HG03565 (cell line): ENCODE measurements at regions not wholly inside any gene's neighbourhood (a gene's known extent, or its start where the extent isn't known, plus 50 kb on each side); places are given as distances from the start of the nearest gene placed in this dataset.

Experiments used
- ATAC-seq: cut with Tn5 transposase; IDR thresholded peaks from one replicate; pipeline ENCODE4 v1.9.1; 2021; ENCODE audit warnings: mild to moderate bottlenecking, moderate library complexity; ENCODE audit not compliant: unreplicated experiment

DNA sequence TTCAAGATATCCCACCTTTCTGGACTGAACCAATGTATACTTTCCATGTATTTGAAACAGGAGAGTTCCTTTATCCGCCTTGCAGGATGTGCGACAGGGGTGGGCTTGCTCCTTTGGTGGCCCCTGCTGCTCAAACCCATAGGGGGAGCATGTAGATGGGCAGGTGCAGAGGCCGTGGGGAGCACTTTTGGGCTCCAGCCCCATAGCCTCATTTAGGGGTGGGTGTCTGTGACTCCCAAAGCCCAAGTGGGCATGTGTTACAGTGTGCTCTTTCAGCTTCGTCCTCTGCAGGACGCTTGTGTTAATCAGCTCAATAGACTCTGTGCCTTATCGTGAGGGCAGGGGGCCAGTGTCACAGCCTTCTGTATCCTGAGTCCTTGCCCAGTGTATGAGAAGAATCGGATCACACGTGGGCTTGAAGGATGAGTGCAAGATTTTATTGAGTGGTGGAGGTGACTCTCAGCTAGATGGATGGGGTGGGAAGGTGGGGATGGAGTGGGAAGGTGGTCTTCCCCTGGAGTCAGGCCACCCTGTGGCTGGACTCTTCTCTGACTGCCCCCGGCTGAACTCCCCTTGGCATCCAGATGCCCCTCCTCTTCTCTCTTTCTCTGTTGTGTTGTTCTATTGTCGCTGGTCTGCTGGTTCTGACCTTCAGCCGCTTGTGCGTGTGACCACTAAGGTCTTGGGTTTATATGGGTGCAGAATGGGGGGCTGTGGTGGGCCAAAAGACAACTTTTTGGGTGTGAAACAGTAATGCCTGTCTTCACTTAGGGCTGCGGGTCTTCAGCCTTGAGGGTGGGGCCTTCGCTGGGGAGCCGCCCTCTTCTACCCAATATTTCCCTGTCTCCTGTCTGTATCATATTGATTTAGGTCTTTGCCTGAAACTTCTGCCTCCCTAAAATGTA lies 262.2 kb downstream of the GLRX3 start:
- no peak for ATAC-seq

DNA sequence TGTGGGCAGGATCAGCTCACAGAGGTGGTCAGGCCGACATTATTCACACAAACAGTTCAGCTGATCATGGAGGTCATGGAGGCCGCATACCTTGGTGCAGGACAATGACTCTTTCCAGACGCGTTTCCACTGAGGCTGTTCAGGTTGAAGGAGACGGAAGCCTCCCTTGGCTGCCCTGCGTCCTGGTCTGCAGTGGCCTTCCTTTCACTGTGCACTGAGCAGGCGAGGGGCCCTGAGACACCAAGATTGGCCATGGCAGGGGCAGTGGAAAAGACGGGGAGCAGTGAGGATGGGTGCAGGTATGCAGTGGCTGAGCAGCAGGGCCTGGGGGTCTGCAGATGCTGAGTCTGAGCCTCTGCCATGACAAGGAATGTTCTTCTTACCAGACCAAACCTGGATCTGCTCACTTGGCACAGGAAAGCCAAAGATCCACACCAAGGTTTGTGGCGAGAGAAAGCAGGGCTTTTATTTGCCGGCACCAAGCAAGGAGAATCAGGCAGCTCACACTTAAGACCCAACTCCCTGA lies 263.3 kb downstream of the GLRX3 start:
- ATAC-seq, result no peak

DNA sequence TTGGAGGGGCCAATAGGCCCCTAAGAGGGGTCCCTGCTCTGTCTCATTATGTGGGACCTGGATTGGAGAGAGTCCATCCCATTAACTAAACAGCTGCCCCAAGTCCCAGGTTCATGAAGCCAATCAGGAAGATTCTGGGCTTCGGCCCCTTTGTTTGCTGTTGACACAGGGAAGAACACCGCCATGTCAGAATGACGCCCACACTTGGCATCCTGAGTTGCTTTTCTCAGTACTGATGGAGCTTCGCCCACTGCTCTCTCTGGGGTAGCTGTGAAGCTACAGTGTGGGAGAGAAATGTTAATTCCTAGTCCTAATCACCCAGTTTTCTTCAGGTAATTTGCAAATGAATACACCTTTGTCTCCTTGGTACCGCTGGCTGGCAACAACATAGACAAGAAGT lies 264.7 kb downstream of the GLRX3 start:
- no peak for ATAC-seq

DNA sequence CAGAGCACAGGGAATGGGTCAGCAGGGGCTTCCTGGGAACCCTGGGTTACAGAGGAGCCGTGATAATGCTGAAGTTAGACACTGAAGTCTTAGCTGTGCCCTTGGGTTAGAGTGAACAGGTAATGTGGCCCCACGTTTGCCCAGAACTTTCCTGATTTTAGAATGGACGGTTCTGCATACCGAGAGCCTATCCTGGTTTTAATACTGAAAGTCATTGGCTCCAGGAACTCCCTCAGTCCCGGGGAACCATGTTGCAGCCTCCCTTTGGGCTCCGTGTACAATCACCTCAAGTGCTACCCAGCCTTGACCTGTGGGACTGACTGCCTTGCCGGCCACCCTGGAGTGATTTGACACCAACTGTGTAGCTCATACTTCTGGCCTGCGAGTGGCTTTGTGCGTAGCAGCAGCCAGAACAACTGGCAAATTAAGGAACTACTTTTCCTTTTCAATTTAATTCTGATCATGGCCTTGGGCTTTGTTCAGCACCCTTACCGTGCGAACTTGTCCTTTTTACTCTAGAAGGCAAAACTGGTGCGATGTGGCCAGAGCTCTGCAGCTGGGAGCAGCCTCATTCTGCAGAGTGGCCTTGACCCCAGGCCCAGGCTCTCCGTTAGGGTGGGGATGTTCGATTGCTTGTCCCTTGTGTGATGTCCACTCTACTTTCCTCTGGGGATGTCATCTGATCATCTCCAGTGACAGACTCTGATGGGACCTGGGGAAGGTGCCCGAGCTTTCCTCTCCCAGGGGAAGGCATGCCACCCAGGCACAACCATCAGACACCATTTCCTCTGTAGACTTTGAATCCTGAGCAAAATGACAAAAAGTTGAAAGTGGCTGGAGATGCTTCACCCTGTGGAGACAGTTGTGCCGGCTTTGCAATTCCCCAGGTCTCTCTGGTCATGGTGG lies 265.9 kb downstream of the GLRX3 start:
- no peak for ATAC-seq

DNA sequence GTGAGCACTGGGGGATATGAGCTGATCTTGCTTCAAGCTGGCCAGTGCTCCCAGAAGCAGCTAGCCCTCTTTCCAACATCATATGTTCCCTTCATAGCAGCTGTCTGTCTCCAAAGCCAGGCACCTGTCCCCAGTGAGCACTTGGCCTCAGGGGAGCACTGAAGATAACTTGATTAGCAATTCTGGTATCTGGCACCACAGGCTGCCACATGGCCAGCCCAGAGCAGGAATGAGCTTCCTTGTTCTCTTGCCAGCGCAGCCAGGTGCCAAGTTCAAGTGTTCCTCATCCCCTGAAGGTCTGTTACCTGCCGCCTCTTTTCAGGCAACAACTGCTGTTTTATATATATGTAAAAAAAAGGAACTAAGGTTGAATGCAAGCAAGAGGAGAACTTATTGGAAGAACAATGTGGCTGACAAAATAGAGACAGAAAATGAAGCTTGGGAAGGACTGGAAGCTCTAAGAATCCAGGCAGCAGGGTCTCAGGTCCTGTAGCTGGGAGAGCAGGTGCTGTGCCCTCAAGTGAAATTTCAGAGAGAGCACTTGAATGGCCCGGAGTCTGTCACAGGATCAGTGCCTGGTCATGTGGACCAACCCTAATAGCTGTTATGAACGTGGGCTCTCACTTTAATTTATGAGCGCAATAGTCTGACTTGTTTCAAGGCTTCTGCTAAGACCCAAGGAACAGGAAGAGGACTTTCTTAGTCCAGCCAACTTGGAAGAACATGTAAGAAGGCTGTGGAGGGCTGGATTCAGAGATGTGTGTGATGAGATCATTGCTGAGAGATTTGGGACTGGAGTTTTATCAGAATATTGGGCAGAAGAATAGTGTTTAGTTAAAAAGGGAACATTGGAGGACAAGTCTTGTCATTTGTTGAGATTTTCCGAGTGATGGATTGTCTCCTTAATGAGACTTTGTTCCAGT lies 267.2 kb downstream of the GLRX3 start:
- no peak for ATAC-seq

DNA sequence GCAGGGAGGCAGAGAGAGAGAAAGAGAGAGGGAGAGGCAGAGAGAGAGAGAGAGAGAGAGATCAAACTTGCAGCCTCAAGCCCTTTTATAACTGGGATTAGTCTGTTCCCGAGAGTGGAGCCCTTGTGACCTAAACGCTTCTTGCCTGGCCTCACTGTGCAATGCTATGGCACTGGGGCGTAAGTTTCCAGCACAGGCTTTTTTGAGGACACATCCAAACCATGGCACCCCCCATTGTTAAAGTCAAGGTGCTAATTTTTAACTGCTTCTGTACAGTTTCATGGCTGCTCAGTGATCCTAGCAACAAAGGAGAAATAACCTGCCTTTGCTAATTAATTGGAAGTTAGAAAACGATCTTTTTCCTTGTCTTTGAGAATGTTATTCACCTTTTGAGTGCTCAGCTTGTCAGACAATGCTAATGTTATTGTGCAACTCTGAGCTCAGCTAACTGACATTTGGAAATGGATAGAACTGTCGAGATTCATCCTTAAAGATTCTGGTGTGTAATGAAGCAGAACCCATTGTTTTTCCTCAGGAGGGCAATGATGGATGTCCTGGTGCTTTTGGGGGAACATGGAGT lies 268.4 kb downstream of the GLRX3 start:
- ATAC-seq, result no peak

DNA sequence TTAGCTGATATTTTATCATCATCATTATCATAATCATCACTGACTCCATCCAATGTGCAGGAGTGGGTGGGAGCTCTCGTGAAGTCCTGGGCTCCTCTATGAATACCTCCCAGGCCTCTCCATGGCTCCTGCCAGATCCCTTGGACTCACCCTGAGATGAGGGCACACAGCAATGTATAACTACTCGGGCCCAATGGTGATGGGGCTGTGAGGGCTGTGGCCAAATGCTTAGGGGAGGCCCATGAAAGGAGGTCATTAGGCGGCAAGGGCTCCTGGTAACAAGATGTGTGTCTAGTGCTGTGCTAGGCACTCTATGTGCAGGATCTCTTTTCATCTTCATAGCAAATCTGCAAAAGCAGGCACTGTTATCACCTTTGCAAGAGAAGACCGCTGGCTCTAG lies 270.9 kb downstream of the GLRX3 start:
- ATAC-seq, result no peak

DNA sequence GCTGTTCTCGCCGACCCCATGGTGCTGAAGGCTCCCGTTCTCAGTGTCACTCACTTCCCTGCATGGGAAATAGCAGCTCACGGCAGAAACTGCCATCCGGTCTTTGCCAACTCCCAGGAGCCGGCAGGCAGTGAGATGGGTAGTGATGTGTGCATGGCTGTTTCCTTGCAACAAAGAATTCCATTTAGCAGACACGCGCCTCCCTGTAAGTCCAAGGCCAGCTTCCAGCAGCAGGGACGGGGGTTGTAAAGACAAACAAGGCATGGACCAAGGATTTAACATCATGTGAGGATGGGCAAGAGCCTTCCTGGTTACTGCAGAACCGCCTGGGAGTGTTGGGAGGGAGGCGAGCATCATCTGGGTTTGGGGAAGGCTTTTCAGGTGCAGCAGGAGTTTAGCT lies 273.1 kb downstream of the GLRX3 start:
- no peak for ATAC-seq

DNA sequence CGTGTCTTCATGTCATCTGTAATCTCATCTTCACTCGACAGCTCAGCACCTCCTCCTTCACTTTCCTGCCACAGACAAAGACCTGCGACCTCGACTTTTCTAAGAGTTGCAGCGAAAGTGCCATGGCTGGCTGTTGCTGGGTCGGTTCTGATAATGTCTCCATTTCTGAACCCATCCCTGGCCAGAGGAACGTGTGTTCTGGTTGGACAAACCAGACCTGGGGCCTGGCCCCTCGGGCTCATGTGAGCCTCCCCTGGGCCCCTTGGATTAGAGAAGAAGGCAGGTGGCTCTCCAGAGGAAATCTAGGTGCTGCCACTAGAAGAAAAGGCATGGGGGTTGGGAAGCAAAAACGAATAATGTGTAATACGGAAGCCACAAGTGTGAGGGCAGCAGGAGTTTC lies 273.7 kb downstream of the GLRX3 start:
- ATAC-seq, result no peak

DNA sequence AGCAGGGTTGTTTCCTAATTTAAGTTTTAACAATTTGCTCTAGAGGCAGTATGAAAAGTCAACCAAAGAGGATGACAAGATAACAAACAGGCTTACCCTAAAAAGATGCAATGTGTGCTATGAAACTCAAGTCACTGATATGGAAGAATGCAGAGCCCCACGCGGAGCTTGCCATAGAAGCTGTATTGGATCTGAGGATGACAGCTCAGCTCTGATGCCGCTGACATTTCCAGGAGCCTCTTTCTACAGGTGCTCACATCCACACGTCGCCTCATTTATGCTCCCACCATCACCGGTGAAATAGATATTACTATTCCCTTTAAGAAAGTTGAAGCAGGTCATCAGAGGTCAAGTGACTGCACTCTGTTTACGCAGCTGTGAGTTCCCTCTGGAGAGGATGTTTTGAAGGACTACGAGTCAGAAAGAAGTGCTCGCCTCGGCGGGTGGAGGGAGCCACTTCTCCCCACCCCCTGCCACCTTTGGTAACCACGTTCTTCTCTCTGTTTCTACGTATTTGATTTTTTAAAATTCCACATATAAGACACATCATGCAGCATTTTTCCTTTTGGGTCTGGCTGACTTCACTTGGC lies 275.4 kb downstream of the GLRX3 start:
- ATAC-seq, result no peak

DNA sequence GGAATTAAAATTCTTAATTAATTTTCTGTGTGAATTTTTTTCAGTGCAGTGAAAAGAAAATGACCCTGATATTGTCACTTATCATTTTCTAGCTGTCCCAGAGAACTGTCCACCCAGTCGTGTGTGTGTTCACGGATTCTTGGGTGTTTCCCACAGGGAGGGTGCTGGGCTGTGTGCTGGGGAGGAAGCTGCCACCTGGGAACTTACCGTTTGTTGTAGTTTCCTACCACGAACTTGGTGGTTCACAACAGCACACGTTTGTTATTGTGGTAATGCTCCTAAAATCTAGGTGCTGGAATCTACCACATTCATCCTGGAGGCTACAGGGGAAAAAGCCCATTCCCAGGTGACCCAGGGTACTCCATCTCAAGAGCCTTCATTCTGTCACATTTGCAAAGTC lies 276.1 kb downstream of the GLRX3 start:
- ATAC-seq, result no peak

DNA sequence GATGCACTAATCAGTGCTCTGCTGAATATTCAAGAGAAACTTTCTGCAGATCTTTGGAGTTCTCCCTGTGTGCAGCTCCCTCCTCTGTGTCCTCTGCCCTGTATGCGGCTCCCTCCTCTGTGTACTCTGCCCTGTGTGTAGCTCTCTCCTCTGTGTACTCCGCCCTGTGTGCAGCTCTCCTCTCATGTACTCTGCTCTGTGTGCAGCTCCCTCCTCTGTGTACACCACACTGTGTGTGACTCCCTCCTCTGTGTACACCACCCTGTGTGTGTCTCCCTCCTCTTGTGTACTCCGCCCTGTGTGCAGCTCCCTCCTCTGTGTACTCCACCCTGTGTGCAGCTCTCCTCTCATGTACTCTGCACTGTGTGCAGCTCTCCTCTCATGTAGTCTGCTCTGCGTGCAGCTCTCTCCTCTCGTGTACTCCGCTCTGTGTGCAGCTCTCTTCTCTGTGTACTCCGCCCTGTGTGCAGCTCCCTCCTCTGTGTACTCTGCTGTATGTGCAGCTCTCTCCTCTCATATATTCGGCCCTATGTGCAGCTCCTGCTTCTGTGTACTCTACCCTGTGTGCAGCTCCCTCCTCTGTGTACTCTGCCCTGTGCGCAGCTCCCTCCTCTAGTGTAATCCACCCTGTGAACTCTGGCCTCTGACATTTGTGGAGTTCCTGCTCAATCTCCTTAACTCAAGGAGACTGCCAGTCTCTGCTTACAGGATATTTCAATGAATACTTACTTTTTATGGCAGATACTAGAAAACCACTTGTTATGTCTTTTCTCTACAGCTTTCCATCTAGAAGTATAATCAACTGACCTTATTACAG lies 280.4 kb downstream of the GLRX3 start:
- no peak for ATAC-seq

DNA sequence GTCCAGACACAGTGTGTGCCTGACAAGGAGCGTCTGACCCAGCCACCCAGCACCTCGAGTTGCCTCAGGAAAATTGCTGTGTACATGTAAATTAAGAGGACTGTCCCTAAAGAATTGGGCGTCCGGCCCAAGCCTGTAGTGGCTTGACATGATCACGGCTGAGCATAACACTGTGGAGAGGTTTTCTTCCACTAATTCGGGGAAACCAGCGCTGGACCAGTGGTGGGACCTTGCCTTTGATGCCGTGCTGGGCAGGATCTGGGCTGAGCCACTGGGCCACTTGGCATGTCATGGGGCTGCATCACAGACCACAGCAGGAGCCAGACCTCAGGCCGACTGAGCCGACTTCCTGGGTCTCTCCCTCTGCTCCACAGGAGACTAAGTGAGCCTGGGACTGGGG lies 282.5 kb downstream of the GLRX3 start:
- ATAC-seq, result no peak

DNA sequence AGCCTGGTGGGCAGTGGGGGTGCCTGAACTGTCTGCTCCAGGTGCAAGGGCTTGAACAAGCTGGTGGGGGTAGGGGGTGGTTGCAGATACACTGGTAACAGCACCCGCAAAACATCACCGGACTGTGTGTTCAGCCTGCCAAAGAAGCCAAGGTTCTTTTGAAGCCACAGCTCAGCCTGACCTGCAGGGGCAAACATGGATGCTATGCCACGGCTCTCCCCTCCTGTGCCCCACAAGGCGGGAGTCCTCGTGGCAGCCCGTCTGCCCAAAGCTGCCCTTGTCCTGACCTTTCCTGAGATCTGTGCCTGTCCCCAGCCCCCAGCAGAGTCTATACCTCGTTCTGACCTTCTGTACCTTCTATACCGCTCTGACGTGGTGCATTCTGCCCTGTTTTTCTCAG lies 285.7 kb downstream of the GLRX3 start:
- no peak for ATAC-seq

DNA sequence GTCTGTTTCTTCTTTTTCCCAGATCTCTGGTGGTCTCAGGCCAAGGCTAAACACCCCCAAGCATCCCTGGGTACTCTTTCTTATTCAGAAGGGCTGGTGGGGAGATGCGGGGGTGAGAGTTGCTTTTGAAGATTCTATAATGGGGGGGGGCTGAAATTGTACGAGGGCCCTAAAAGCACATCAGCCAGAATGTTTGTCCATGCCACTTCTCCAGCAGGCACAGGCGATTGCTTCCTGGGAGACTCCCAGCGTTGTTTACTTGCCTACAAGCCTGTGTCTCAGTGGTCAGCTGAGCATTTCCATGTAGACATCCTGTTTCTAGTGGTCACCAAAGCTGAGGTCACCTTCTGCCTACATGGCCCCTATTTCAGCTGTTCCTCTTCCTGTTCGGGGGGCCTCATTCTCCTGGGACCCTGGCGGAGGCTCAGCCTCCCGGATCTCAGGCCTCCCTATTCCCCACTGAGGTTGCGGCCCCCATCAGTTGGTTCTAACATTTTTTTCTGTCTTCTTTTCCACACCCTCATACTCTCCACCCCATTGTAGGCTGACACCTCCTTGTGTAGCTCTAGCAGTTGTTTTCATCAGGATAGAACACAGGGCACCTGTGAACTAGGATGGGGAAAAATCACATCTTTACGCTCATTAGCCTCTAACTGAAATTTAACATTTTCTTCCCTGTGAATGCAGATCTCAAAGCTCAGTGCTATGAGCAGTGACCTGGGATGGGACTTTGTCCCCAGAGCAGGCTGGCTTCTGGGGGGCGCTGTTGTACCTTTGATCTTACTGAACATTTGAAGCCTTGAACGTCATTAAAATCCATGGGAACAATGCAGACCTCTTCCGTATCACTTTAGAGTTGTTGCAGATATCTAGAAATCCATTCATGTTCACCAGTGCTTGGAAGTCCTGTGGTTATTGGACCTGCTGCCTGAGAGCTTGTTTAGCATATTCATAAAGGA lies 286.5 kb downstream of the GLRX3 start:
- no peak for ATAC-seq

DNA sequence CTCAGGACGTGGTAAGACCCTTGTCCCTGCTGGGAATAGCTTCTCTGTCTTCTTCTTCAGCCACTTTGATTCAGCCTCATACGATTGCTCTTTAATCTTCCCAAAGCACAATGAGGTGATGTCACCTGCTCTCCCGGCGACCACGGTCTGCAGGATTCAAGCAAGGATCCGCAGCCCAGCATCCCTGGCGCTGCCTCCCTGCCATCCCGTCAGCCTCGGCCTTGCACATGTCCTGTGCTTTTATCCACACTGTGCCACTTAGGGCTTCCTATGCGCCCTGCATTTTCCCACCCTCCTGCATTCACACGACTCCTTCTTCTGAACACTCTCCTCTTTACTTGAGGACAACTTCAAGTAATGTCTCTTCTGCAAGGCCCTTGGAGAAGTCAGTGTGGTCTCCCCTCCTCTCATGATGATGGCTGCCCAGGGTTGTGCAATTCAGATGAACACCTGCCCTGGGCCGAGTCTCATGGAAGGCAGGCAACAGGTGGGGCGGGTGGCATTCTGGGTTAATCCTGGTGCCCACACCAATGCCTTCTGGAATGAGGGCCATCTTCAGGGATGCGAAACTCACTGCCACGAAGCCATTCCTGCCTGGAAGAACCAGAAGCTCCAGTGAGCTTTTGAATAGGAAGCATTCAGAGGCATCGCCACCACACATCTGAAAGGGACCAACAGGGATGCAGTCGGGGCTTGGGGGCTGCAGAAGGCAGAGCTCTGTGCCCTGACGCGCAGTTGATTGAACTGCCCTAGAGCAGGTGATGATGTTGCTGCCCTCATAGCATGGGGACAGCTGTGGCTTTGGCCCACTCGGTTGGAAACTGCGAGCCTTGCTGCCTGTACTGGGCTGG lies 287.5 kb downstream of the GLRX3 start:
- no peak for ATAC-seq

DNA sequence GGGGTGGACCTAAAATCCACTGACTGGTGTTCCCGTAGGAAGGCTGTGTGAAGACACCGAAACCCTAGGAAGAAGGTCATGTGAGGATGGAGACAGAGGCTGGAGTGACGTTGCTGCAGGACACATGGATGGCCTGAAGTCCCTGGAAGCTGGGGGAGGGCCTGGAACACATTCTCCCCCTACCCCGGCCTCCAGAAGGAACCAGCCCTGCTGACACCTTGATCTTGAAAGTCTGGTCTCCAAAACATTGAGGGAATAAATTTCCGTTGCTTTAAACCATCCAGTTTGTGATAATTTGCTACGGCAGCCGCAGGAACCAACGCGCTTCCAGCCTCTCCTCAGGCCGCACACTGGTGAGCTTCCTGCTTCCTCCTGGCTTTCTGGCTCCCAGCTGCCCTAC lies 288.2 kb downstream of the GLRX3 start:
- no peak for ATAC-seq
